Smooth muscle cell (in vitro differentiated cells): ENCODE measurements at regions not wholly inside any gene's neighbourhood (a gene's known extent, or its start where the extent isn't known, plus 50 kb on each side); places are given as distances from the start of the nearest gene placed in this dataset.
"Not testable (repeated sequence)": the region's sequence is repeated elsewhere in the genome, so short reads cannot be mapped to it uniquely, and the experiment has no call there.

Experiments used
- DNase-seq: peaks from one replicate; lab custom pipeline; 2025; ENCODE audit not compliant: unreplicated experiment; lab: John Stamatoyannopoulos, UW
- H2AFZ ChIP-seq: fragments of 200-600 bp; sonication (generic); 2 replicates; pipeline ENCODE4 v1.6.0; 2016; ENCODE audit warnings: antibody characterized with exemption, low read depth, mild to moderate bottlenecking
- H3F3A ChIP-seq: fragments of 200-600 bp; sonication (generic); 2 replicates; pipeline ENCODE4 v1.6.0; 2017; ENCODE audit warnings: antibody characterized with exemption, low read depth
- H3K27ac ChIP-seq: fragments of 200-600 bp; sonication (generic); 2 replicates; pipeline ENCODE4 v1.5.1; 2016; ENCODE audit warnings: low read depth, mild to moderate bottlenecking
- H3K27me3 ChIP-seq: fragments of 200-600 bp; sonication (generic); 2 replicates; pipeline ENCODE4 v1.6.1; 2016; ENCODE audit warnings: low read depth, mild to moderate bottlenecking
- H3K36me3 ChIP-seq: fragments of 200-600 bp; sonication (generic); 2 replicates; pipeline ENCODE4 v1.5.1; 2016; ENCODE audit warnings: low read depth
- H3K4me1 ChIP-seq: fragments of 200-600 bp; sonication (generic); 2 replicates; pipeline ENCODE4 v1.5.1; 2016; ENCODE audit warnings: low read depth
- H3K4me2 ChIP-seq: fragments of 200-600 bp; sonication (generic); 2 replicates; pipeline ENCODE4 v1.6.0; 2016; ENCODE audit warnings: mild to moderate bottlenecking
- H3K4me3 ChIP-seq: fragments of 200-600 bp; sonication (generic); 2 replicates; pipeline ENCODE4 v1.5.1; 2016; ENCODE audit warnings: mild to moderate bottlenecking
- H3K79me2 ChIP-seq: fragments of 200-600 bp; sonication (generic); 2 replicates; pipeline ENCODE4 v1.6.0; 2016; ENCODE audit warnings: low read depth, mild to moderate bottlenecking
- H3K9ac ChIP-seq: fragments of 200-600 bp; sonication (generic); 2 replicates; pipeline ENCODE4 v1.6.0; 2016; ENCODE audit warnings: low read depth
- H3K9me3 ChIP-seq: fragments of 200-600 bp; sonication (generic); replicated peaks from 2 replicates; pipeline ENCODE4 v1.5.1; 2016; ENCODE audit warnings: low read depth
- H4K20me1 ChIP-seq: fragments of 200-600 bp; sonication (generic); 2 replicates; pipeline ENCODE4 v1.6.0; 2016; ENCODE audit warnings: low read depth
- WGBS: methylation state at CpG from one replicate; pipeline ENCODE4 v1.1.7; 2016; ENCODE audit warnings: low lambda C conversion rate; 5-methylcytosine and 5-hydroxymethylcytosine counted together
- TF ChIP-seq, protein P1 (sequence below): fragments of 200-600 bp; sonication (generic); IDR thresholded peaks from 2 replicates; pipeline ENCODE4 v1.5.1; 2017; ENCODE audit warnings: borderline replicate concordance, mild to moderate bottlenecking, antibody characterized with exemption; ENCODE audit not compliant: insufficient read depth, poor library complexity, severe bottlenecking

GRCh38 chr21:27326301-27326700 lies 359.4 kb upstream of the ADAMTS5 start:
- WGBS: 58% methylated on average over 4 of the region's 4 CpGs
- Histone ChIP-seq H3K79me2 (no peaks in the 10 kb centered on the region), H3K4me3 (no peak overlapping the region), H3K36me3 (no peaks in the 10 kb centered on the region), H3K4me1 (no peaks in the 10 kb centered on the region), H3K27ac (no peak overlapping the region), H3F3A (no peaks in the 10 kb centered on the region), H3K27me3 (no peaks in the 10 kb centered on the region), H3K9ac (no peak overlapping the region), H3K9me3 (no peaks in the 10 kb centered on the region), H4K20me1 (no peaks in the 10 kb centered on the region), H2AFZ (peak overlapping the region; percentile 48), H3K4me2 (no peak overlapping the region)
- TF ChIP-seq, protein P1, sequence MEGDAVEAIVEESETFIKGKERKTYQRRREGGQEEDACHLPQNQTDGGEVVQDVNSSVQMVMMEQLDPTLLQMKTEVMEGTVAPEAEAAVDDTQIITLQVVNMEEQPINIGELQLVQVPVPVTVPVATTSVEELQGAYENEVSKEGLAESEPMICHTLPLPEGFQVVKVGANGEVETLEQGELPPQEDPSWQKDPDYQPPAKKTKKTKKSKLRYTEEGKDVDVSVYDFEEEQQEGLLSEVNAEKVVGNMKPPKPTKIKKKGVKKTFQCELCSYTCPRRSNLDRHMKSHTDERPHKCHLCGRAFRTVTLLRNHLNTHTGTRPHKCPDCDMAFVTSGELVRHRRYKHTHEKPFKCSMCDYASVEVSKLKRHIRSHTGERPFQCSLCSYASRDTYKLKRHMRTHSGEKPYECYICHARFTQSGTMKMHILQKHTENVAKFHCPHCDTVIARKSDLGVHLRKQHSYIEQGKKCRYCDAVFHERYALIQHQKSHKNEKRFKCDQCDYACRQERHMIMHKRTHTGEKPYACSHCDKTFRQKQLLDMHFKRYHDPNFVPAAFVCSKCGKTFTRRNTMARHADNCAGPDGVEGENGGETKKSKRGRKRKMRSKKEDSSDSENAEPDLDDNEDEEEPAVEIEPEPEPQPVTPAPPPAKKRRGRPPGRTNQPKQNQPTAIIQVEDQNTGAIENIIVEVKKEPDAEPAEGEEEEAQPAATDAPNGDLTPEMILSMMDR: no peak
- no peak for DNase-seq

DNA sequence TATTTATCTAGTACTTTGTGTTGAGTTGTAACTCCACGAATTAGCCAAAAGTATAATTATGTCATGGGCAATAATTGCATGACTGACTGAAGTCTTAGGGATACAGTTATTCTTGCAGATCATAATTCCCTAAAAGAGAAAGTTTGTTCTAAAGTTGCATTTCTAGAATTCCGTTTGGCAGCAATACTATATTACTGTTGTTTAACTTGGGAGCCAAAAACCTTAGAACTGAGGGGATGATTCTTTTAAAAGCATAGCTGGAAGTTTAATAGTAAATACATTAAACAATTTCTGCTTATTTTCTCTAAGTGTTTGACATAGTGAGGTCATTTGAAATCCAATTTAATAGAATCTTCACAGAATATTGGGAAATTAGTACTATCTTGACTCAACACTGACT lies 356.4 kb upstream of the ADAMTS5 start:
- WGBS: 86% methylated on average over 2 of the region's 2 CpGs

GRCh38 chr21:27321791-27322190 lies 354.9 kb upstream of the ADAMTS5 start:
- Histone ChIP-seq H3K27ac (no peak overlapping the region), H3K9ac (no peak overlapping the region), H3K9me3 (no peaks in the 10 kb centered on the region), H3K4me3 (no peak overlapping the region), H3K79me2 (no peaks in the 10 kb centered on the region), H3F3A (no peaks in the 10 kb centered on the region), H3K4me2 (no peak overlapping the region), H3K4me1 (peaks cover 5% of the 10 kb centered on the region), H4K20me1 (no peaks in the 10 kb centered on the region), H2AFZ (peak overlapping the region; percentile 8), H3K27me3 (no peaks in the 10 kb centered on the region), H3K36me3 (no peaks in the 10 kb centered on the region)
- DNase-seq: no peak
- TF ChIP-seq, protein P1: no peak
- 84% methylated on average over 2 of the region's 2 CpGs for WGBS

More for the DNA sequence above, 356.4 kb upstream of the ADAMTS5 start:
- Histone ChIP-seq H3K4me1 (peaks cover 5% of the 10 kb centered on the region), H3K4me2 (no peak overlapping the region), H3K27ac (no peak overlapping the region), H4K20me1 (no peaks in the 10 kb centered on the region), H3K9ac (no peak overlapping the region), H3K36me3 (no peaks in the 10 kb centered on the region), H2AFZ (no peak overlapping the region), H3F3A (no peaks in the 10 kb centered on the region), H3K79me2 (no peaks in the 10 kb centered on the region), H3K4me3 (no peak overlapping the region), H3K27me3 (no peaks in the 10 kb centered on the region), H3K9me3 (no peaks in the 10 kb centered on the region)
- DNase-seq: no peak
- TF ChIP-seq, protein P1: no peak

DNA sequence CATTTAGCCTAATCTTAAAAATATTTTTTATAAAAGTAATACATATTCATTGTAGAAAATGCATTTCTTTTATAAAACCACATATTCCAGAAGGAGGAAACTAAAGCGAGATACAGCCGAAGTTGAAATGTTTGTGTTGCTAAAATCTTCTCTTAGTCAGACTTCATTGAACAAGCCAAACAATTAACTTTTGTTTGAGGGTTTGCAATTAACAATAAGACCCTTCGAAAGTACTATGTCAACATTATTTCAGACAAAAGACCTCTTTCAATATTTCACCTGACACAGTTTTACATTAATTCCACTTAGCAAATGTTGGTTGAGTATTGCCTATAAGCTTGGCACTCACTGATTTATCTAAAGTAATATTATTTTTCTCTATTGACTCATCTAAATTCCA lies 354.0 kb upstream of the ADAMTS5 start:
- TF ChIP-seq, protein P1: no peak
- Histone ChIP-seq H4K20me1 (no peaks in the 10 kb centered on the region), H3K79me2 (no peaks in the 10 kb centered on the region), H3K4me3 (no peak overlapping the region), H3K4me2 (no peak overlapping the region), H3K4me1 (peaks cover 5% of the 10 kb centered on the region), H3K27me3 (no peaks in the 10 kb centered on the region), H2AFZ (no peak overlapping the region), H3K9me3 (no peaks in the 10 kb centered on the region), H3F3A (no peaks in the 10 kb centered on the region), H3K9ac (no peak overlapping the region), H3K27ac (no peak overlapping the region), H3K36me3 (no peaks in the 10 kb centered on the region)
- 92% methylated on average over 3 of the region's 3 CpGs for WGBS
- DNase-seq: no peak

- H3F3A ChIP-seq, H3K9me3 ChIP-seq, H3K27ac ChIP-seq, H3K4me2 ChIP-seq, H3K4me1 ChIP-seq, H3K9ac ChIP-seq, H3K36me3 ChIP-seq, H3K27me3 ChIP-seq, H4K20me1 ChIP-seq, H2AFZ ChIP-seq, H3K79me2 ChIP-seq, H3K4me3 ChIP-seq, DNase-seq: not testable (repeated sequence)
- 93% methylated on average over 3 of the region's 3 CpGs for WGBS
Observed at GRCh38 chr21:27317601-27318000, 350.7 kb upstream of the ADAMTS5 start.
